Pancreas (tissue), 10 donors: ENCODE measurements at regions not wholly inside any gene's neighbourhood (a gene's known extent, or its start where the extent isn't known, plus 50 kb on each side); places are given as distances from the start of the nearest gene placed in this dataset.

Experiments used
- ATAC-seq, 4 donors: fragments of 200-7000 bp; cut with Tn5 transposase; one replicate each; pipeline versions ENCODE4 v1.8.0 to v1.9.1; 2020; ENCODE audit warnings: mild to moderate bottlenecking in 4 of 4, moderate library complexity in 4 of 4
- DNase-seq, 6 donors: peaks; one replicate each; pipeline ENCODE4 v3.0.0-alpha.2; 2020
- FAIRE-seq: peaks from 2 replicates; lab custom pipeline; 2012; peaks lifted over from hg19 to GRCh38; lab: Jason Lieb, UNC
- H3K27ac ChIP-seq, 4 donors: fragments of 200-600 bp; sonication (generic); 1 replicate in 3 of 4; 2 replicates in 1 of 4; pipeline versions ENCODE4 v1.5.0 to v1.8.0; 2020
- H3K27me3 ChIP-seq, 4 donors: fragments of 200-600 bp; one replicate each; pipeline ENCODE4 v1.8.0; 2021
- H3K36me3 ChIP-seq, 3 donors: fragments of 200-600 bp; sonication (generic) in 1 of 3; one replicate each; pipeline versions ENCODE4 v1.5.0 to v1.8.0; 2020 to 2021
- H3K4me1 ChIP-seq, 3 donors: fragments of 200-600 bp; one replicate each; pipeline ENCODE4 v1.8.0; 2021
- H3K4me3 ChIP-seq, 4 donors: fragments of 200-600 bp; sonication (generic) in 2 of 4; one replicate each; pipeline versions ENCODE4 v1.5.0 to v1.8.0; 2020 to 2021
- H3K9me3 ChIP-seq, 4 donors: fragments of 200-600 bp; one replicate each; pipeline ENCODE4 v1.8.0; 2021
- WGBS, 2 donors: extraction: QIAGEN DNeasy Blood & Tissue Kit; methylation state at CpG; one replicate each; pipeline ENCODE4 v1.1.7; 2013; 5-methylcytosine and 5-hydroxymethylcytosine counted together
- intact Hi-C, 3 donors: fragments of 100-400 bp; cut with DNase I; formaldehyde crosslinking; loops; one replicate each; pipeline versions ENCODE4 v1.11.1 to v1.14.2; 2022
- TF ChIP-seq, protein P1 (sequence below), 4 donors: fragments of 200-600 bp; sonication (generic) in 3 of 4; IDR thresholded peaks; one replicate each; pipeline versions ENCODE4 v1.5.0 to v1.8.0; 2021; ENCODE audit warnings: antibody characterized with exemption in 4 of 4
- donor health status: healthy with polysubstance abuse.
- donor health status: DM: no; HTN: no; CAD: no; lungs with moderate emphysema.
- donor health status: DM: no; HTN: no; CAD: no.
- donor health status: control.
- donor health status: control.
- donor health status: Bipolar disorder and iron deficiency.
- donor health status: DM: yes; HTN: yes; CAD: no.
- donor health status: DM: no; HTN: no; CAD: no.
- donor health status: DM: no; HTN: no; CAD: no.
- donor health status: DM: yes; HTN: yes; CAD: no.

DNA sequence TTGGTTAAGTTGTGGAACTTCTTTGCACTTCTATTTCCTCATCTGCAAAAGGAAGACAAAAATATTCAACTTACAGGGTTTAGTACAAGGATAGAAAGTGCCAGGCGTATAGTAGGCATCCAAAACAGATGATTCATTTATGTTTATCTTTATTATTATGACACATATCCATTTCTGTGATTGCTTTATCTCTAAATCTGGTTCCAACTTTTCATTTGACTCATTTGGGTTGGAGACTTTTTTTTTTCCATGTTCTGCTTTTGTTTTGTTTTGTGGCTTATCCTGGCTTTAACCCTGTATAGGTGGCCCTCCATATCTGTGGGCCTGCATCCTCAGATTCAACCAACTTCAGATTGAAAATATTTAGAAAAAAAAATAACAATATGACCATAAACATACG, 186.7 kb upstream of the SLC24A2 start:
- ATAC-seq (no peak), DNase-seq (no peak), FAIRE-seq (no peak)
- Histone ChIP-seq H3K4me1 (no peaks in the 10 kb centered on the region), H3K27ac (no peak overlapping the region), H3K4me3 (no peak overlapping the region), H3K27me3 (no peaks in the 10 kb centered on the region), H3K9me3 (no peaks in the 10 kb centered on the region), H3K36me3 (no peaks in the 10 kb centered on the region)
- 57 to 72% methylated on average over 2 of the region's 2 CpGs for WGBS, 2 donors
- TF ChIP-seq, protein P1, sequence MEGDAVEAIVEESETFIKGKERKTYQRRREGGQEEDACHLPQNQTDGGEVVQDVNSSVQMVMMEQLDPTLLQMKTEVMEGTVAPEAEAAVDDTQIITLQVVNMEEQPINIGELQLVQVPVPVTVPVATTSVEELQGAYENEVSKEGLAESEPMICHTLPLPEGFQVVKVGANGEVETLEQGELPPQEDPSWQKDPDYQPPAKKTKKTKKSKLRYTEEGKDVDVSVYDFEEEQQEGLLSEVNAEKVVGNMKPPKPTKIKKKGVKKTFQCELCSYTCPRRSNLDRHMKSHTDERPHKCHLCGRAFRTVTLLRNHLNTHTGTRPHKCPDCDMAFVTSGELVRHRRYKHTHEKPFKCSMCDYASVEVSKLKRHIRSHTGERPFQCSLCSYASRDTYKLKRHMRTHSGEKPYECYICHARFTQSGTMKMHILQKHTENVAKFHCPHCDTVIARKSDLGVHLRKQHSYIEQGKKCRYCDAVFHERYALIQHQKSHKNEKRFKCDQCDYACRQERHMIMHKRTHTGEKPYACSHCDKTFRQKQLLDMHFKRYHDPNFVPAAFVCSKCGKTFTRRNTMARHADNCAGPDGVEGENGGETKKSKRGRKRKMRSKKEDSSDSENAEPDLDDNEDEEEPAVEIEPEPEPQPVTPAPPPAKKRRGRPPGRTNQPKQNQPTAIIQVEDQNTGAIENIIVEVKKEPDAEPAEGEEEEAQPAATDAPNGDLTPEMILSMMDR (IDR thresholded peaks at IDR 0.05): no peak
- intact Hi-C loops: no loop called here

DNA sequence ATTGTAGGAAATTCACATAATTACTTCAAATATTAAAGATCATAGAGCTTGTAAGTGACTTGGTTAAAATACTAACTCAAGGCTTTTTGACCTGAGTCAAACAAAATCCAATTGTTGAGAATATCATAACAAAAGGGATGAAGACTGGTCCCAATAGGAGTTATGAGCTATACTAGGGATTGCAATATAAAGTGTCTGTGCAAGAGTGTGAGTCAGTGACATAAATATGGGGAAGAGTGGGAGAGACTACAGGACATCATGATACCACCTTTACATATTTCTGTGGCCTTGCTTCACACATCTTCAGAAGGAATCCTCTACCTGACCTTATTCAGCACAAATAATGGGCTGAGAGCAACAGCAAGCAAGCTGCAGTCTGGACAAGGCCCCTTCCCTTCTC, 180.9 kb upstream of the SLC24A2 start:
- TF ChIP-seq, protein P1 (IDR thresholded peaks at IDR 0.05): no peak
- Histone ChIP-seq H3K36me3 (no peaks in the 10 kb centered on the region), H3K9me3 (no peaks in the 10 kb centered on the region), H3K27ac (no peak overlapping the region), H3K4me1 (no peaks in the 10 kb centered on the region), H3K4me3 (no peak overlapping the region), H3K27me3 (no peaks in the 10 kb centered on the region)
- ATAC-seq (no peak), FAIRE-seq (no peak), DNase-seq (no peak)
- intact Hi-C loops: no loop called here

DNA sequence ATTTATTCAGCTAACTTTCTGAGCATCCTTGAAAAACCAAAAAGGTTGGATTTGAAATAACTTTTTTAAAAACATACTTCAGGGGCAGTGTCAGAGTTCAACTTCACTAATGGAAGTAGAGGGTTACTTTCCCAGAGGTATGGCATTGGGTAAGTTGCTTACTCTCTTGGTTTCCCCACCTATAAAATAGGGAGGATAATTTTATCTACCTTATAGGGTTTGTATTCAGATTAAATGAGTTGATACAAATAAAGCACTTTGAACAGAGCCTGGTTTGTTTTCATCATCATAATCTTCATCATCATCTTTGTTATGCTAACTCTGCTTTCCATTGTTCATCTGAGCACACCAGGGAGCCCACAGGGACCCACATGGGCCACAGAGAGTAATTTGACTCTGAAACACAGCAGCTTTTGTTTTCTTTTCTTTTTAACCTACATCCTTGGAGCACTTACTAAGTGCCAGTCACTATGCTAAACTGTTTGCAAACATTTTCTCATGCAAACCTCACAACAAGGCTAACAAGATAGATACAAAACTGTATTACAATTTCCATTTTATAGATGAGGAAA, 179.1 kb upstream of the SLC24A2 start:
- H3K9me3 ChIP-seq: no peaks in the 10 kb centered on the region
- TF ChIP-seq, protein P1 (IDR thresholded peaks at IDR 0.05): no peak
- ATAC-seq (no peak), FAIRE-seq (no peak), DNase-seq (no peak)
- intact Hi-C loops: no loop called here
- H3K27ac ChIP-seq: no peak overlapping the region
- H3K4me1 ChIP-seq: no peaks in the 10 kb centered on the region
- no peak overlapping the region for H3K4me3 ChIP-seq
- H3K36me3 ChIP-seq: no peaks in the 10 kb centered on the region
- no peaks in the 10 kb centered on the region for H3K27me3 ChIP-seq

DNA sequence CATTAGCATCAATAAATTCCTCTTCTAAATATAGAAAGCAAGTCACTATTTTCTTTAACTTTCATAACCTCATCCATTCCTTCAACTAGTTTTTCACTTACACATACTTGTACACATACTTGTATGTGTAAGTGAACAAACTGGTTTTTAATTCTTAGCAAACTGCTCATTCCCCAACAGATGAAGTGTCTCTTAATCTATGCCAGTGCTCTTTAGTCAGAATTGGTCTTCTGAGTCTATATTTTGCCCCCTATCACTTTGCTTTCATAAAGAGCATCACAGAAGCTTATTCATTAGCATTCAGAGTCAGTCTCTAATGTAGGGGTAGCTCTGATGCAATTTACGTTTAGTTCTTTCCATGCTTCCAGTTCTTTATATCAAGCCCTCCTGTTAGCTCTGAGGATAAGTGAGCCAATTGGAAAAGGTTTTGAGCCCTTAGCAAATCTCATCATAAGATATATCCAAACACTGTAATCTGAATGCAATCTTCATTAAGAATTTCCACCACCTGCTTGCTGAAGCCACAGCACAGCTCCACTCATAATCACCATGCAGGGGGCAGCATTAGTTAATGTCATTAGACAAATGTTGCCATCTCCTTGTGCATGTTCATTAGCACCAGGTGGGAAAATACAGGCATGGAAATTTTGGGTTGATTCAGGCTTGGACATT, 178.5 kb upstream of the SLC24A2 start:
- no peaks in the 10 kb centered on the region for H3K27me3 ChIP-seq
- H3K4me3 ChIP-seq: no peak overlapping the region
- ATAC-seq: no peak
- no peaks in the 10 kb centered on the region for H3K9me3 ChIP-seq
- H3K4me1 ChIP-seq: no peaks in the 10 kb centered on the region
- DNase-seq: no peak
- FAIRE-seq: no peak
- TF ChIP-seq, protein P1 (IDR thresholded peaks at IDR 0.05): no peak
- H3K36me3 ChIP-seq: no peaks in the 10 kb centered on the region
- intact Hi-C loops: no loop called here
- H3K27ac ChIP-seq: no peak overlapping the region
- 66 to 73% methylated on average over 1 of the region's 1 CpG for WGBS, 2 donors

DNA sequence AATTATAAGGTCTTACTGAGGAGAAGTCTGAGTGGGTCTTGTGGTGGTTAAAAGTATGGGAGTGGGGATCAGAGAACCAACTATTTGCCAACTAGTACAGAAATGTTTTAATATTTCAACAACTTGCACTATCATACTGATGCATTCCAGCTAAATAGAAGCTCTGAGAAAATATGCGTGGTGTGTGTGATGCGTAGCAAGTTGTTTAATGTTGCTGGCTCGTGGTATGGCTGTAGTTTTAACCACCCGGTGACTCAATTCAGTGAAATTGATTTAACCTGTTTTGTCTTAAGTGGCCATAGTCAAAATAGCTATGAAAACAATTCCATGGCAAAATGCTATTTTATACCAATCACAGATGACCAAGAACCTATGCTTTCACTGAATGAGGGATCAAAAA, 176.5 kb upstream of the SLC24A2 start:
- ATAC-seq (no peak), FAIRE-seq (no peak), DNase-seq (no peak)
- H3K9me3 ChIP-seq: no peaks in the 10 kb centered on the region
- no peak overlapping the region for H3K27ac ChIP-seq
- TF ChIP-seq, protein P1 (IDR thresholded peaks at IDR 0.05): no peak
- H3K4me1 ChIP-seq: no peaks in the 10 kb centered on the region
- no peaks in the 10 kb centered on the region for H3K27me3 ChIP-seq
- no peak overlapping the region for H3K4me3 ChIP-seq
- H3K36me3 ChIP-seq: no peaks in the 10 kb centered on the region
- 78 to 82% methylated on average over 4 of the region's 4 CpGs for WGBS, 2 donors
- intact Hi-C loops: no loop called here
